Panc1 (cell line): ENCODE measurements at regions not wholly inside any gene's neighbourhood (a gene's known extent, or its start where the extent isn't known, plus 50 kb on each side); places are given as distances from the start of the nearest gene placed in this dataset.

Experiments
- ATAC-seq: fragments of 200-7000 bp; cut with Tn5 transposase; 2 replicates; pipeline ENCODE4 v1.9.1; 2020; ENCODE audit warnings: mild to moderate bottlenecking, moderate library complexity
- BruUV-seq: library from RNA; stranded (reverse); fragments of 400-500 nt; replicated peaks from 2 replicates; lab custom pipeline; 2021; lab: Mats Ljungman, UMichigan
- CTCF ChIA-PET: fragments of 300-600 bp; sonication (Branson Sonifier 250); formaldehyde crosslinking; loops from one replicate; lab custom pipeline; 2022; ENCODE audit warnings: antibody characterized with exemption; lab: Charles Lee
- POLR2A ChIA-PET: fragments of 300-600 bp; sonication (Branson Sonifier 250); formaldehyde crosslinking; loops from one replicate; lab custom pipeline; 2022; ENCODE audit warnings: antibody characterized with exemption; lab: Charles Lee
- DNase-seq: peaks from one replicate; pipeline ENCODE4 v3.0.0-alpha.2; 2010; ENCODE audit warnings: low read depth, low spot score
- H3K27ac ChIP-seq: 2 replicates; pipeline ENCODE4 v1.5.1; 2011; ENCODE audit warnings: mild to moderate bottlenecking, low read length, inconsistent platforms
- H3K27me3 ChIP-seq: fragments of 200-500 bp; sonication (Bioruptor generic); 2 replicates; pipeline ENCODE4 v1.6.0; 2014; ENCODE audit warnings: low read length, inconsistent platforms; ENCODE audit not compliant: control insufficient read depth, insufficient read depth
- H3K36me3 ChIP-seq: fragments of 200-500 bp; sonication (Bioruptor generic); 2 replicates; pipeline ENCODE4 v1.5.1; 2014; ENCODE audit warnings: inconsistent platforms, mild to moderate bottlenecking, low read length, moderate library complexity; ENCODE audit not compliant: control insufficient read depth, insufficient read depth
- H3K4me1 ChIP-seq: 2 replicates; pipeline ENCODE4 v1.5.1; 2011; ENCODE audit warnings: inconsistent platforms, mild to moderate bottlenecking, low read length, moderate library complexity; ENCODE audit not compliant: control insufficient read depth, insufficient read depth
- H3K4me3 ChIP-seq, 2 experiments: 2 replicates each; pipeline ENCODE4 v1.5.1; 2011 to 2012; ENCODE audit warnings: low read depth in 2 of 2, low read length in 2 of 2, mild to moderate bottlenecking in 2 of 2, inconsistent platforms in 1 of 2, moderate library complexity in 1 of 2
- H3K9me3 ChIP-seq: fragments of 200-500 bp; sonication (Bioruptor generic); 2 replicates; pipeline ENCODE4 v1.5.1; 2014; ENCODE audit warnings: low read depth, mild to moderate bottlenecking, inconsistent platforms, low read length, moderate library complexity; ENCODE audit not compliant: control insufficient read depth, insufficient read depth
- CTCF ChIP-seq: fragments of 450-650 bp; IDR thresholded peaks from 2 replicates; pipeline ENCODE4 v1.5.1; 2017; ENCODE audit warnings: mild to moderate bottlenecking
- POLR2AphosphoS5 ChIP-seq: IDR thresholded peaks from 2 replicates; pipeline ENCODE4 v1.6.1; 2012; ENCODE audit warnings: mild to moderate bottlenecking, low read depth, low read length, moderate library complexity
- REST ChIP-seq, 2 experiments: IDR thresholded peaks; 2 replicates each; pipeline ENCODE4 v1.6.1; 2011 to 2012; ENCODE audit warnings: low read depth in 2 of 2, control low read depth in 1 of 2, low read length in 1 of 2, mild to moderate bottlenecking in 1 of 2, moderate library complexity in 1 of 2; ENCODE audit not compliant: insufficient read depth in 1 of 2
- SIN3A ChIP-seq: IDR thresholded peaks from 2 replicates; pipeline ENCODE4 v1.6.1; 2012; ENCODE audit warnings: low read depth, mild to moderate bottlenecking, low read length, moderate library complexity, borderline replicate concordance; ENCODE audit not compliant: insufficient read depth
- TCF7L2 ChIP-seq: IDR thresholded peaks from 2 replicates; pipeline ENCODE4 v1.6.1; 2011; ENCODE audit warnings: mild to moderate bottlenecking, low read depth, low read length, inconsistent platforms
- in situ Hi-C: cut with HindIII; loops from 2 replicates; pipeline ENCODE4 v1.10.0; 2016; ENCODE audit warnings: low sequenced_read_pairs, low pct_unique_long_range_greater_than_20kb
- intact Hi-C: fragments of 100-400 bp; cut with micrococcal nuclease; formaldehyde crosslinking; loops from one replicate; pipeline ENCODE4 v1.10.0; 2022; ENCODE audit not compliant: unreplicated experiment

- no peak overlapping the region for H3K4me3 ChIP-seq
- in situ Hi-C loops: no loop called here
- TF ChIP-seq POLR2AphosphoS5 (no peak), REST (IDR thresholded peaks at IDR 0.05; ENCODE audit: insufficient read depth in 1 of 2, low read depth in 2 of 2, low read length in 1 of 2) (no peak), TCF7L2 (no peak), CTCF (no peak), SIN3A (no peak)
- ATAC-seq (no peak), DNase-seq (no peak)
- H3K36me3 ChIP-seq: no peaks in the 10 kb centered on the region
- intact Hi-C loops: no loop called here
- POLR2A ChIA-PET: no interaction called here
- no peaks in the 10 kb centered on the region for H3K27me3 ChIP-seq
- H3K4me1 ChIP-seq: no peaks in the 10 kb centered on the region
- no peaks in the 10 kb centered on the region for H3K9me3 ChIP-seq
- CTCF ChIA-PET: no interaction called here
- no TSS peak for BruUV-seq
- H3K27ac ChIP-seq: no peak overlapping the region
Measured at GRCh38 chr18:73431620-73432019, 563.8 kb upstream of the NETO1 start.

- in situ Hi-C loops (no loop called here), intact Hi-C loops (no loop called here)
- H3K36me3 ChIP-seq: no peaks in the 10 kb centered on the region
- TF ChIP-seq REST (IDR thresholded peaks at IDR 0.05; ENCODE audit: insufficient read depth in 1 of 2, low read depth in 2 of 2, low read length in 1 of 2) (no peak), SIN3A (no peak), CTCF (no peak), POLR2AphosphoS5 (no peak), TCF7L2 (no peak)
- DNase-seq (no peak), ATAC-seq (no peak)
- POLR2A ChIA-PET: no interaction called here
- no peak overlapping the region for H3K27ac ChIP-seq
- H3K27me3 ChIP-seq: no peaks in the 10 kb centered on the region
- CTCF ChIA-PET: no interaction called here
- no peak overlapping the region for H3K4me3 ChIP-seq
- BruUV-seq: no TSS peak
- H3K4me1 ChIP-seq: no peaks in the 10 kb centered on the region
- H3K9me3 ChIP-seq: no peaks in the 10 kb centered on the region
Measured at GRCh38 chr18:73421010-73421409, 553.2 kb upstream of the NETO1 start.
